Thoracic aorta (tissue), 2 donors: ENCODE measurements at regions not wholly inside any gene's neighbourhood (a gene's known extent, or its start where the extent isn't known, plus 50 kb on each side); places are given as distances from the start of the nearest gene placed in this dataset.

Experiments used
- ATAC-seq: fragments of 150-250 bp; one replicate; pipeline ENCODE4 v1.8.0; 2017; ENCODE audit warnings: low read depth; ENCODE audit not compliant: insufficient number of reproducible peaks, low FRiP score
- DNase-seq: peaks from one replicate; pipeline ENCODE4 v3.0.0-alpha.2; 2020; ENCODE audit warnings: low spot score
- H3K27ac ChIP-seq, 2 donors: fragments of 200-600 bp; sonication (generic); 1 replicate in 1 of 2; 2 replicates in 1 of 2; pipeline ENCODE4 v1.5.1; 2016; ENCODE audit warnings: mild to moderate bottlenecking in 2 of 2, moderate library complexity in 2 of 2
- H3K27me3 ChIP-seq: fragments of 200-600 bp; sonication (generic); replicated peaks from 2 replicates; pipeline ENCODE4 v1.6.0; 2016; ENCODE audit warnings: mild to moderate bottlenecking; ENCODE audit not compliant: insufficient read depth
- H3K36me3 ChIP-seq: fragments of 200-600 bp; sonication (generic); one replicate; pipeline ENCODE4 v1.5.1; 2016
- H3K4me1 ChIP-seq, 2 donors: fragments of 200-600 bp; sonication (generic); 1 replicate in 1 of 2; 2 replicates in 1 of 2; pipeline versions ENCODE4 v1.5.1 to v1.6.0; 2016; ENCODE audit warnings: low read depth in 2 of 2, mild to moderate bottlenecking in 1 of 2; ENCODE audit not compliant: control insufficient read depth in 1 of 2
- H3K4me3 ChIP-seq: fragments of 200-600 bp; sonication (generic); 2 replicates; pipeline ENCODE4 v1.5.1; 2016; ENCODE audit warnings: mild to moderate bottlenecking
- H3K9me3 ChIP-seq: fragments of 200-600 bp; sonication (generic); 2 replicates; pipeline ENCODE4 v1.5.1; 2016
- CTCF ChIP-seq: fragments of 200-600 bp; sonication (generic); IDR thresholded peaks from one replicate; pipeline ENCODE4 v1.5.1; 2019; ENCODE audit warnings: antibody characterized with exemption

- H3K36me3 ChIP-seq = no peaks in the 10 kb centered on the region
- no peaks in the 10 kb centered on the region for H3K9me3 ChIP-seq
- no peak overlapping the region for H3K4me3 ChIP-seq
- ATAC-seq (no peak), DNase-seq (no peak)
- H3K27ac ChIP-seq = no peak overlapping the region
- H3K4me1 ChIP-seq = no peaks in the 10 kb centered on the region
- no peaks in the 10 kb centered on the region for H3K27me3 ChIP-seq
- no peak for TF ChIP-seq CTCF
Measured at GRCh38 chr19:31992750-31993149, 352.7 kb upstream of the ZNF507 start.

GRCh38 chr19:31995546-31995945, 349.9 kb upstream of the ZNF507 start:
- Histone ChIP-seq H3K27me3 (no peaks in the 10 kb centered on the region), H3K27ac (no peak overlapping the region), H3K36me3 (no peaks in the 10 kb centered on the region), H3K4me1 (no peaks in the 10 kb centered on the region), H3K4me3 (no peak overlapping the region), H3K9me3 (no peaks in the 10 kb centered on the region)
- DNase-seq (no peak), ATAC-seq (no peak)
- TF ChIP-seq CTCF = no peak

GRCh38 chr19:32010071-32010470, 335.3 kb upstream of the ZNF507 start:
- no peaks in the 10 kb centered on the region for H3K36me3 ChIP-seq
- H3K4me3 ChIP-seq = no peak overlapping the region
- H3K9me3 ChIP-seq = no peaks in the 10 kb centered on the region
- ATAC-seq (no peak), DNase-seq (no peak)
- no peak for TF ChIP-seq CTCF
- H3K4me1 ChIP-seq = no peaks in the 10 kb centered on the region
- no peaks in the 10 kb centered on the region for H3K27me3 ChIP-seq
- H3K27ac ChIP-seq = no peak overlapping the region

GRCh38 chr19:32012206-32012605, 333.2 kb upstream of the ZNF507 start:
- no peak for DNase-seq
- Histone ChIP-seq H3K27me3 (no peaks in the 10 kb centered on the region), H3K9me3 (no peaks in the 10 kb centered on the region), H3K27ac (no peak overlapping the region), H3K4me1 (no peaks in the 10 kb centered on the region), H3K4me3 (no peak overlapping the region), H3K36me3 (no peaks in the 10 kb centered on the region)
- no peak for TF ChIP-seq CTCF
- no peak for ATAC-seq

GRCh38 chr19:32012886-32013631, 332.4 kb upstream of the ZNF507 start:
- no peak for DNase-seq
- TF ChIP-seq CTCF = no peak

More at GRCh38 chr19:32012886-32013631, 332.4 kb upstream of the ZNF507 start:
- H3K27ac ChIP-seq = no peak overlapping the region
- no peaks in the 10 kb centered on the region for H3K9me3 ChIP-seq
- ATAC-seq = no peak
- no peak overlapping the region for H3K4me3 ChIP-seq
- H3K36me3 ChIP-seq = no peaks in the 10 kb centered on the region
- no peaks in the 10 kb centered on the region for H3K4me1 ChIP-seq
- H3K27me3 ChIP-seq = no peaks in the 10 kb centered on the region
